Astrocyte (in vitro differentiated cells and primary cell): ENCODE measurements at regions not wholly inside any gene's neighbourhood (a gene's known extent, or its start where the extent isn't known, plus 50 kb on each side); places are given as distances from the start of the nearest gene placed in this dataset.

Experiments used
- CTCF ChIP-seq: IDR thresholded peaks from 2 replicates; pipeline ENCODE4 v1.5.1; 2011; ENCODE audit warnings: low read depth, mild to moderate bottlenecking, inconsistent platforms, low read length, moderate library complexity; ENCODE audit not compliant: insufficient read depth
- EZH2 ChIP-seq: IDR thresholded peaks from 2 replicates; pipeline ENCODE4 v1.6.1; 2012; ENCODE audit warnings: mild to moderate bottlenecking, low read length, inconsistent platforms; ENCODE audit not compliant: insufficient read depth

- TF ChIP-seq CTCF (no peak), EZH2 (no peak)
These were observed 716.5 kb upstream of the MAP3K7 start for GRCh38 chr6:91303326-91303725.
